Muscle layer of duodenum (tissue), 2 donors: ENCODE measurements at regions not wholly inside any gene's neighbourhood (a gene's known extent, or its start where the extent isn't known, plus 50 kb on each side); places are given as distances from the start of the nearest gene placed in this dataset.

Experiments used
- H3K27ac ChIP-seq: one replicate; pipeline ENCODE4 v1.7.0; 2013; ENCODE audit warnings: mild to moderate bottlenecking, low read length
- H3K27me3 ChIP-seq: one replicate; pipeline ENCODE4 v1.7.0; 2013; ENCODE audit warnings: low read depth, mild to moderate bottlenecking, control low read depth, low read length
- H3K36me3 ChIP-seq, 2 donors: one replicate each; pipeline ENCODE4 v1.7.0; 2013; ENCODE audit warnings: low read length in 2 of 2, control low read depth in 1 of 2, mild to moderate bottlenecking in 1 of 2; ENCODE audit not compliant: insufficient read depth in 2 of 2, control insufficient read depth in 1 of 2
- H3K4me1 ChIP-seq, 2 donors: one replicate each; pipeline ENCODE4 v1.7.0; 2013; ENCODE audit warnings: low read length in 2 of 2, mild to moderate bottlenecking in 2 of 2, control low read depth in 1 of 2, moderate library complexity in 1 of 2; ENCODE audit not compliant: insufficient read depth in 2 of 2, control insufficient read depth in 1 of 2
- H3K4me3 ChIP-seq, 2 donors: one replicate each; pipeline ENCODE4 v1.7.0; 2013; ENCODE audit warnings: low read length in 2 of 2, low read depth in 1 of 2, mild to moderate bottlenecking in 1 of 2
- H3K9me3 ChIP-seq, 2 donors: one replicate each; pipeline ENCODE4 v1.7.0; 2013; ENCODE audit warnings: low read length in 2 of 2, control low read depth in 1 of 2, mild to moderate bottlenecking in 1 of 2; ENCODE audit not compliant: control insufficient read depth in 1 of 2
- donor health status: healthy.

DNA sequence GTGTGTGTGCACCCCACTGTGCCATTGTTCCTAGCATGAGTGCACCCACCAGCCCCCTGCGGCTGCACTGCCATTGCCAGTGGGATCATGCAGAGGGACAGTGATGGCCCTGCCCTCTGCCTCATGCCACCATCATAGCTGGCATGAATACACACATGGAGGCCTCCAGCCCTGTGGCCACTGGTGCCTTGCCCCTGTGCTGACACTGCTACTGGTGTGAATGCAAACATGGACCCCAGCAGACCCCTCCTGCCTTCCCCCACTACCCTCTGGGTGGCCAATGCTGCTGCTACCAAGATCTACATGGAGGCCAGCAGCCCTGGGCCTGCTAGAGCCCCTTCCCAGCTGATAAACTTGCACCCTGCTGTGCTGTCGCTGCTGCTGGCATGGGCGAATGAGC, 995.5 kb upstream of the GOT2 start:
- Histone ChIP-seq H3K27me3 (no peaks in the 10 kb centered on the region), H3K4me3 (no peak overlapping the region), H3K9me3 (no peaks in the 10 kb centered on the region), H3K4me1 (no peaks in the 10 kb centered on the region), H3K36me3 (no peaks in the 10 kb centered on the region), H3K27ac (no peak overlapping the region)

GRCh38 chr16:59719121-59719520, 985.0 kb upstream of the GOT2 start:
- no peaks in the 10 kb centered on the region for H3K36me3 ChIP-seq
- H3K4me1 ChIP-seq = no peaks in the 10 kb centered on the region
- no peaks in the 10 kb centered on the region for H3K9me3 ChIP-seq
- H3K27ac ChIP-seq = no peak overlapping the region
- H3K27me3 ChIP-seq = no peaks in the 10 kb centered on the region
- no peak overlapping the region for H3K4me3 ChIP-seq

GRCh38 chr16:59707436-59708226, 973.5 kb upstream of the GOT2 start:
- no peak overlapping the region for H3K4me3 ChIP-seq
- H3K27ac ChIP-seq = no peak overlapping the region
- H3K36me3 ChIP-seq = no peaks in the 10 kb centered on the region
- no peaks in the 10 kb centered on the region for H3K4me1 ChIP-seq
- no peaks in the 10 kb centered on the region for H3K9me3 ChIP-seq
- H3K27me3 ChIP-seq = no peaks in the 10 kb centered on the region

GRCh38 chr16:59701963-59702930, 968.1 kb upstream of the GOT2 start:
- Histone ChIP-seq H3K4me3 (no peak overlapping the region), H3K27me3 (no peaks in the 10 kb centered on the region), H3K36me3 (no peaks in the 10 kb centered on the region), H3K9me3 (no peaks in the 10 kb centered on the region), H3K4me1 (no peaks in the 10 kb centered on the region), H3K27ac (no peak overlapping the region)

- Histone ChIP-seq H3K27me3 (no peaks in the 10 kb centered on the region), H3K27ac (no peak overlapping the region), H3K9me3 (peaks cover 0 to 3% of the 10 kb centered on the region in 2 donors), H3K36me3 (no peaks in the 10 kb centered on the region), H3K4me3 (no peak overlapping the region), H3K4me1 (no peaks in the 10 kb centered on the region)
Measured at GRCh38 chr16:59699786-59700185, 965.7 kb upstream of the GOT2 start.

DNA sequence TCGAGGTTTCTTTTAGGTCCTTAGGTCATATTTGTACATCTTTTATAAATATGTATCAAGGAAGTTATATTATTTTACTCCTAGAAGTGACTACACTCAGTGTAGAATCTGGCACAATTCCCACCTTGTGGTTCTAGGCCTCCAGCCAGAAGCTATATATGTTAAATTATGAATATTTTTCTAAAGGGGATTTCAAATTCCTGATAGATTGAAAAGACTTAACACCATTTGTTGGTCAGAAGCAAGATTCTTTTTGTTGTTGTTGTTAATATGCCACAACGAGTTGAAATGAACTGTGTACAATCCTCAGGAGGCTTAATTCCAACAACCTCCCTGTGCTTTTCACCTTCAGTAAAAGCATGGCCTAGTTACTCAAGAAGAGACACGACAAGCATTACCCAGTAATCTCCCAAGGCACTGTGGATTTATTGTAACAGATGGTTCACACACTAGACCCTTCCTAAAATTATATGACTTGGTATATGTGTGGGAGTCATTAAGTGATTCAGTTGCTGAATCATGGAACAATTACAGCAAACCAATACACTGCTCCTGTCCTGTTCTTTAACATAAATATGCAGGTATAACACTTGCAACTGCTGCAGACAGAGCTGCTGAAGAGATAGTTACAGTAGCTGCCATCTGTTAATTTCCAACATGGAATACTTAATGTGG, 964.4 kb upstream of the GOT2 start:
- Histone ChIP-seq H3K27me3 (no peaks in the 10 kb centered on the region), H3K4me3 (no peak overlapping the region), H3K27ac (no peak overlapping the region), H3K9me3 (peaks cover 0 to 3% of the 10 kb centered on the region in 2 donors), H3K36me3 (no peaks in the 10 kb centered on the region), H3K4me1 (no peaks in the 10 kb centered on the region)

GRCh38 chr16:59697761-59698160, 963.6 kb upstream of the GOT2 start:
- Histone ChIP-seq H3K27ac (no peak overlapping the region), H3K4me1 (no peaks in the 10 kb centered on the region), H3K4me3 (no peak overlapping the region), H3K36me3 (no peaks in the 10 kb centered on the region), H3K27me3 (no peaks in the 10 kb centered on the region), H3K9me3 (peaks cover 0 to 3% of the 10 kb centered on the region in 2 donors)

- Histone ChIP-seq H3K27ac (no peak overlapping the region), H3K4me1 (no peaks in the 10 kb centered on the region), H3K9me3 (peaks cover 0 to 3% of the 10 kb centered on the region in 2 donors), H3K36me3 (no peaks in the 10 kb centered on the region), H3K4me3 (no peak overlapping the region), H3K27me3 (no peaks in the 10 kb centered on the region)
Measured at GRCh38 chr16:59697236-59697635, 963.1 kb upstream of the GOT2 start.

DNA sequence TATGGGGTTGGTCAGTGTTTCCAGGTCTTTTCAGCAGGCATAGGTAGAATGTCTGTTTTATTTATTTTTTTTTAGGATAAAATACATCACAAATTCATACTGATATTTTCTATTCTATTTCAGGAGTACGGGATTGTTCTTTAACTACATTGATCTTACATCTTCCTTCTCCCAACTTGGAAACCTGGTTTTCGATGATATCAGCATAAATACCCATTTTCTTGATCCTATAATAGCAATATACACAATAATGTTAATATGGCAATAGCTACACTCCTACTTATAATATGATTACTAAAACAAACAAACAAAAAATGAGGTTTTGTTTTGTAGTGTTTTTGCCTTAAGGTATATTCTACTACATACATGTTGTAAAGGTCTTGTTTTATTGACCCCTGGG, 962.4 kb upstream of the GOT2 start:
- no peak overlapping the region for H3K4me3 ChIP-seq
- H3K9me3 ChIP-seq = peaks cover 0 to 3% of the 10 kb centered on the region in 2 donors
- no peak overlapping the region for H3K27ac ChIP-seq
- no peaks in the 10 kb centered on the region for H3K36me3 ChIP-seq
- H3K27me3 ChIP-seq = no peaks in the 10 kb centered on the region
- H3K4me1 ChIP-seq = no peaks in the 10 kb centered on the region

DNA sequence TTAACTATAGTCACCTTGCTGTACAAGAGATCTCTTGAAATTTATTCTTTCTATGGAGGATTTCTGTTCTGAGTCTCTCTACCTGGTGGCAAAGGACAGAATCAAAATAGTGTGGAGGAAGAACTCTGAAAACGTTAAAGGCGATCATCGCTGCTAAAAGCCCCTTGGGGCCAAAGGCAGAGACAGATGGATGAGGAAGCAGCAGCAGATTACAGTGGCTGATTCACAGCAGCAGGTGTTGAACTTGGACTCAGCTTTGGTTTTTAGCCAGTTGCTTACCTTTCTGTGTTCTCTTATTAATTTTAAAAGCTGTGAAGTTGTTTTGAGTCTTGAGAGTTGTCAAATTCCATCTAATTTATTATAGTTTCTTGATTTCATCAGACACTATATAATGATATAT, 956.1 kb upstream of the GOT2 start:
- H3K9me3 ChIP-seq = peaks cover 0 to 3% of the 10 kb centered on the region in 2 donors
- no peaks in the 10 kb centered on the region for H3K36me3 ChIP-seq
- H3K4me3 ChIP-seq = no peak overlapping the region
- no peaks in the 10 kb centered on the region for H3K27me3 ChIP-seq
- H3K4me1 ChIP-seq = no peaks in the 10 kb centered on the region
- H3K27ac ChIP-seq = no peak overlapping the region

DNA sequence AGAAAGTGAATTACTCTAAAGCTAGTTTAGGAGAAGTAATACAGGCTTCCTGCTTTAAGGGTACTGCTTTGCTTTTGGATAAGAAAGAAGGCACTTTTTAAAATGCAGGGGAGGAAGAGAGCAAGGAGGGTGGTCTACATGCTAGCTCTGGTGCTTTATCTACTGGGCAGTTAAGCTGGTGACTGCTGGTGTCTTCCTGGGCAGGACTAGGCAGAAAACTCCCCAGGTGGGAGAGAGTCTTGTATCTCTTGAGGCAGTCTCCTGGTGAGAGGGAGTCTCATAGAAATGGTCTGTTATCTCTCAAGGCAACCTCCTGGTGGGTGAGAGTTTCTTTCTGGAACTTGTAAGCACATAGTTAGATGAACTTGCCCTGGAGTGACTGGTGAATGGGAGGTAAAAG, 953.9 kb upstream of the GOT2 start:
- no peaks in the 10 kb centered on the region for H3K4me1 ChIP-seq
- no peak overlapping the region for H3K4me3 ChIP-seq
- no peaks in the 10 kb centered on the region for H3K9me3 ChIP-seq
- H3K36me3 ChIP-seq = no peaks in the 10 kb centered on the region
- no peak overlapping the region for H3K27ac ChIP-seq
- no peaks in the 10 kb centered on the region for H3K27me3 ChIP-seq
